GM12873 (cell line): ENCODE measurements at regions not wholly inside any gene's neighbourhood (a gene's known extent, or its start where the extent isn't known, plus 50 kb on each side); places are given as distances from the start of the nearest gene placed in this dataset.

Experiments used
- CTCF ChIP-seq: IDR thresholded peaks from 2 replicates; pipeline ENCODE4 v1.5.1; 2012; ENCODE audit warnings: low read depth, mild to moderate bottlenecking, moderate library complexity, low read length, control low read depth; ENCODE audit not compliant: insufficient read depth; ENCODE audit errors: missing control alignments

GRCh38 chr6:156310701-156311100, 466.5 kb upstream of the ARID1B start:
- no peak for TF ChIP-seq CTCF

GRCh38 chr6:156309017-156309416, 468.2 kb upstream of the ARID1B start:
- TF ChIP-seq CTCF = no peak

GRCh38 chr6:156308604-156309003, 468.6 kb upstream of the ARID1B start:
- no peak for TF ChIP-seq CTCF

GRCh38 chr6:156306531-156306930, 470.6 kb upstream of the ARID1B start:
- TF ChIP-seq CTCF = no peak

GRCh38 chr6:156283091-156283490, 494.1 kb upstream of the ARID1B start:
- TF ChIP-seq CTCF = no peak

GRCh38 chr6:156282087-156282486, 495.1 kb upstream of the ARID1B start:
- no peak for TF ChIP-seq CTCF

- no peak for TF ChIP-seq CTCF
Measured at GRCh38 chr6:156281266-156281665, 495.9 kb upstream of the ARID1B start.

GRCh38 chr6:156280065-156280464, 497.1 kb upstream of the ARID1B start:
- no peak for TF ChIP-seq CTCF
